GDM1 (cell line): ENCODE measurements at regions not wholly inside any gene's neighbourhood (a gene's known extent, or its start where the extent isn't known, plus 50 kb on each side); places are given as distances from the start of the nearest gene placed in this dataset.

ENCODE experiments used
- DNase-seq: peaks from one replicate; lab custom pipeline; 2025; lab: John Stamatoyannopoulos, UW

- DNase-seq: no peak
Measured at GRCh38 chr4:127165971-127166370, 466.8 kb upstream of the INTU start.

GRCh38 chr4:127174201-127174600, 458.6 kb upstream of the INTU start:
- no peak for DNase-seq

GRCh38 chr4:127174616-127175015, 458.1 kb upstream of the INTU start:
- no peak for DNase-seq

GRCh38 chr4:127179256-127180087, 453.3 kb upstream of the INTU start:
- no peak for DNase-seq

GRCh38 chr4:127181001-127181400, 451.8 kb upstream of the INTU start:
- no peak for DNase-seq

- no peak for DNase-seq
Measured at GRCh38 chr4:127182687-127183086, 450.1 kb upstream of the INTU start.

- DNase-seq: no peak
Measured at GRCh38 chr4:127188847-127189246, 443.9 kb upstream of the INTU start.

- DNase-seq: no peak
Measured at GRCh38 chr4:127194281-127194680, 438.5 kb upstream of the INTU start.

GRCh38 chr4:127196655-127197352, 436.0 kb upstream of the INTU start:
- no peak for DNase-seq

GRCh38 chr4:127203562-127204200, 429.1 kb upstream of the INTU start:
- no peak for DNase-seq

- DNase-seq: no peak
Measured at GRCh38 chr4:127204322-127204721, 428.4 kb upstream of the INTU start.

GRCh38 chr4:127209580-127210095, 423.1 kb upstream of the INTU start:
- DNase-seq: no peak

- no peak for DNase-seq
Measured at GRCh38 chr4:127210893-127211649, 421.7 kb upstream of the INTU start.

- DNase-seq: no peak
Measured at GRCh38 chr4:127211650-127212560, 420.9 kb upstream of the INTU start.

GRCh38 chr4:127212701-127213100, 420.1 kb upstream of the INTU start:
- no peak for DNase-seq

GRCh38 chr4:127214016-127214415, 418.7 kb upstream of the INTU start:
- DNase-seq: no peak

- no peak for DNase-seq
Measured at GRCh38 chr4:127214931-127215330, 417.8 kb upstream of the INTU start.

GRCh38 chr4:127217586-127218229, 415.0 kb upstream of the INTU start:
- DNase-seq: no peak

- no peak for DNase-seq
Measured at GRCh38 chr4:127219232-127219631, 413.5 kb upstream of the INTU start.

- DNase-seq: no peak
Measured at GRCh38 chr4:127224556-127224955, 408.2 kb upstream of the INTU start.
